GM12873 (cell line): ENCODE measurements at regions not wholly inside any gene's neighbourhood (a gene's known extent, or its start where the extent isn't known, plus 50 kb on each side); places are given as distances from the start of the nearest gene placed in this dataset.

Experiments used
- TF ChIP-seq, protein P1 (sequence below): IDR thresholded peaks from 2 replicates; pipeline ENCODE4 v1.5.1; 2012; ENCODE audit warnings: low read depth, mild to moderate bottlenecking, moderate library complexity, low read length, control low read depth; ENCODE audit not compliant: insufficient read depth; ENCODE audit errors: missing control alignments

DNA sequence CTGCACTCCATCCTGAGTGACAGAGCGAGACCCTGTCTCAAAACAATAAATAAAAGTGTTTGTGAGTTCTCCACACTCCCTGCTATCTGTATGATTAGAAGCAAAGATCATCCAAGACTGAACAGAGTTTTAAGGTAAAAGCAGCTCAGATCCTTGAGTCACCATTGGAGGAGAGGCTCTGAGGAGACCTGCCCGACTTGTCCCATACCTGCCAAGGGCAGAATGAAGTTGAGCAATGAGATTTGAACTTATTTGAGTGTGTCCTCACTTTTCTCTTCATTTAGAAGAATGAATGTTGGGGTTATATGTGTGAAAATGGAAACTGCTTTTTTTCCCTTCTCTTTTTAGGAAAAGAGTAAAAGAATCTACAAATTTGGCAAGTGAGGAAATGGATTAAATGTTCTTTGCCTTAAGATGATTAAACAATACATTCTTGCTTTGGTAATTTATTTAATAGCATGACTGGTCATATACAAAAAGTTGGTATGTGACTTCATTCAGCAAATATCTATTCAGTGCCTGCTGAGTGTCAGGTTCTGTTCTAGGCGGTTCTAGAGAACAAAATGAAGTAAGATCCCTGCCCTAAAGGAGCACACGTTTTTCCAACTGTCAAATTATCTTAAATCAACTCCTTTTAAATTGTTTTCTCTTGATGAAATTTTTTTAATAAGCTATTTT is 195.7 kb downstream of the ALDH8A1 start:
- TF ChIP-seq, protein P1, sequence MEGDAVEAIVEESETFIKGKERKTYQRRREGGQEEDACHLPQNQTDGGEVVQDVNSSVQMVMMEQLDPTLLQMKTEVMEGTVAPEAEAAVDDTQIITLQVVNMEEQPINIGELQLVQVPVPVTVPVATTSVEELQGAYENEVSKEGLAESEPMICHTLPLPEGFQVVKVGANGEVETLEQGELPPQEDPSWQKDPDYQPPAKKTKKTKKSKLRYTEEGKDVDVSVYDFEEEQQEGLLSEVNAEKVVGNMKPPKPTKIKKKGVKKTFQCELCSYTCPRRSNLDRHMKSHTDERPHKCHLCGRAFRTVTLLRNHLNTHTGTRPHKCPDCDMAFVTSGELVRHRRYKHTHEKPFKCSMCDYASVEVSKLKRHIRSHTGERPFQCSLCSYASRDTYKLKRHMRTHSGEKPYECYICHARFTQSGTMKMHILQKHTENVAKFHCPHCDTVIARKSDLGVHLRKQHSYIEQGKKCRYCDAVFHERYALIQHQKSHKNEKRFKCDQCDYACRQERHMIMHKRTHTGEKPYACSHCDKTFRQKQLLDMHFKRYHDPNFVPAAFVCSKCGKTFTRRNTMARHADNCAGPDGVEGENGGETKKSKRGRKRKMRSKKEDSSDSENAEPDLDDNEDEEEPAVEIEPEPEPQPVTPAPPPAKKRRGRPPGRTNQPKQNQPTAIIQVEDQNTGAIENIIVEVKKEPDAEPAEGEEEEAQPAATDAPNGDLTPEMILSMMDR: no peak

DNA sequence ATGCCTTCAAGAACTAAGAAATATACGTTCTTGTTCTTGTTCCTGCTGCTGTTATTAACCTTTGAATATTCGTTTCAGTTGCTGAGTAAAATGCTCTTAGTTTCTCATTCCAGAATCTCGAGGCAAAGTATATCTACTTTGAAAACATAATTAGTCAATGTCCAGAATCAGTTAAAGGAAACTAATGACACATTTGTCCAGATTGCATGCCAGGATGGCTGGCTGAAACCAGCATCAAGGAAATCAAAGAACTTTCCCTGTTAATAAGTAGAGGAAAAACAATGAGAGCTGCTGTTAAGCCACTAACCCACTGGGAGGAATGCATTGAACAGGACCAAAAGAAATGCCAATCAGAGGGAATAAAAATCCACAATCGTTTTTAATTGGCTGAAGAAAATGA is 196.9 kb downstream of the ALDH8A1 start:
- TF ChIP-seq, protein P1: no peak

DNA sequence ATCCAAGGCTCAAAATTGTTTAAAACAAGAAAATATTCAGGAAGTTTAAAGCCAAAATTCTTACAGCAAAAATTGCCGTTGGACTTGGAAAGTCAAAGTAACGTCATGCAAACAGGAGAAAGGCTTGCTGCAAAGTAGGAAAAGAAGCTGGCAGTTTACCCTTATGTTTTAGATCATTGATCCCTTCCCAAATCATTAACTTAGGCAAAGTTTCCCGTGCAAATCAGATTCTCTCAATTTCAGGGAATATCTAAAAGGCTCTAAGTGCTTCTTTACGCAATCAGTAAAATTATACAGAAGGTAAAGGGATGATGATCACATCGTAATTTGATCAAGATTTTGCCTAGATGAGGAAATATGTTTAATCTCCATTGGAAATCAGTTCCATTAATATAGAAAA is 197.5 kb downstream of the ALDH8A1 start:
- TF ChIP-seq, protein P1: no peak

DNA sequence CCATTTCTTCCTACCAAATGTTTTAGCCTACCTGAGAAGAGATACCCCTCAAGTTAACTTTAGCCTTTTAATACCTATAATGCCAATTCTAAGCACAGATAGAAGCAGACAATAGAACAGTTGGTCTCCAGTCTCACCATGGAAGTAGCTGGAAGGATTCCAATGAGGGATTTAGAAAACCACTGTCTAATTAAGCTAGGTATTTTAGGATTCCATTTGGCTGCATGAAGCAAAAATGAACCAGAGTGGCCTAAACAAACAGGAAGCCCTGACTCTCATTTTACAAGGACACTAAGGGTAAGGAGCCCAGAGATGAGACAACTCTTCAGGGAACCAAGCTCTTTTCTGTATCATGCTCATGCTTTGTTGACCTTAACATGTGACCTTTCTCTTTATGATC is 199.2 kb downstream of the ALDH8A1 start:
- TF ChIP-seq, protein P1: no peak

DNA sequence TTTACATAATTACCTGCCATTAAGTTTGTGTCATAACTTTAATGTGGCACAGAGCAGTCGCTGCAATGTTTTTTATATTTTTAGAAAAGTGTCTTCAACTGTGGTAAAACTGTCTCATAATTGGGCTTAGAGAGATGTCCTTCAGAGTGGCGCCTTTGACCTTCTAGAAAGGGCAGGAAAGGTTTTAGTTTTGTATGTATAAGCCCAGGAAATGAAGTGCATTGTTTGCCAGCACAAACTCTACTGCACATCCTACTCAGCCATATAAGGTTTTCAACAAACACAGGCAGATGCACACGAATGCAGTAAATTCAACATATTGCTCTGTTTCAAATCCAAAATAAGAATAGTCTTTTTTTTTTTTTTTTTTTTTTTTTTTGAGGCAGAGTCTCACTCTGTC is 201.4 kb downstream of the ALDH8A1 start:
- TF ChIP-seq, protein P1: no peak

DNA sequence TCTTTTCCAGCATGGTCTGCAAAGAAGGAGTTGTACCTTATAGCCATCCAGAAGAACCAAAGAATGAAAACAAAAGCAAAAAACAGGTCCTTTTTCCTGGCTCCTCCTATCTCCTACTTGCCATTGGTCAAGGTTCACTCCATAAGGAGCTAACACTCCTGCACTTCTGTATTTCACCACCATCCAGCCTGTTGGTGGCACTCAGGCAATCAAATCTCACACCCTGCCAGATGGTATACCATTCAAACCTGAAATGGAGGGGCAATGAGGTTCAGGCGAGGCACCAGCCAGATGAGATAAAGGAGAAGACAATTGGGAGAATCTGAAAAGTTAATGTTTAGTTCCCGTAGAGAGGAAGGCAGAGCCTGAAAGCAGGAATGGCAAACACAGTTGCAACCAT is 203.8 kb downstream of the ALDH8A1 start:
- TF ChIP-seq, protein P1: no peak

DNA sequence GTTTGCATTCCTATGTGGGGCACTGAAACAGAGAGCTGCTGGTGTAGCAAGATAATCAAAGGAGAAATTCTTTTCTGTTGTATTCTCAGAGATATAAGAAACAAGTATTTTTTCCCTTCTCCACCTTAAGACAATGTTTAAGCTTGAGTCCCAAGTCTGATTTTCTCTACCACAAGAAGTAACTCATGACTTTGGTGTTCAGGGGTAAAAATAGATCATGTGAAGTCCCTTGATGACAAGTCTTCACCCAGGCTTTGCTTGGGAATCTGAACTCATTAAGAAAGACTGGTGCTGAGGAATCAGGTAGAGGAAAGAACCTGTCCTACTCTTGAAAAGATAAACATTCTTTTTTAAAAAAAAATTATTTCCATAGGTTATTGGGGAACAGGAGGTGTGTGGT is 205.6 kb downstream of the ALDH8A1 start:
- TF ChIP-seq, protein P1: no peak
